SIG-M5 treated with dmso at 0.1 percent for 504 hours (cell line): ENCODE measurements at regions not wholly inside any gene's neighbourhood (a gene's known extent, or its start where the extent isn't known, plus 50 kb on each side); places are given as distances from the start of the nearest gene placed in this dataset.

Source experiments
- DNase-seq: peaks from one replicate; lab custom pipeline; 2025; ENCODE audit not compliant: unreplicated experiment; lab: John Stamatoyannopoulos, UW

- no peak for DNase-seq
These were observed 71.1 kb upstream of the SDK1 start for GRCh38 chr7:3229904-3230470.

- no peak for DNase-seq
These were observed 70.1 kb upstream of the SDK1 start for GRCh38 chr7:3230908-3231307.

- DNase-seq: no peak
These were observed 68.8 kb upstream of the SDK1 start for GRCh38 chr7:3232228-3232627.

- DNase-seq: no peak
These were observed 67.8 kb upstream of the SDK1 start for GRCh38 chr7:3233301-3233700.

- no peak for DNase-seq
These were observed 67.0 kb upstream of the SDK1 start for GRCh38 chr7:3234051-3234450.

- DNase-seq: no peak
These were observed 66.2 kb upstream of the SDK1 start for GRCh38 chr7:3234851-3235250.

- DNase-seq: no peak
These were observed 65.7 kb upstream of the SDK1 start for GRCh38 chr7:3235322-3235721.

- DNase-seq: no peak
These were observed 64.8 kb upstream of the SDK1 start for GRCh38 chr7:3236268-3236667.

GRCh38 chr7:3238525-3239210, 62.4 kb upstream of the SDK1 start:
- DNase-seq: no peak

- DNase-seq: no peak
These were observed 61.8 kb upstream of the SDK1 start for GRCh38 chr7:3239291-3239691.

- no peak for DNase-seq
These were observed 60.1 kb upstream of the SDK1 start for GRCh38 chr7:3240826-3241430.

GRCh38 chr7:3241686-3242258, 59.3 kb upstream of the SDK1 start:
- DNase-seq: no peak

- DNase-seq: no peak
These were observed 58.6 kb upstream of the SDK1 start for GRCh38 chr7:3242398-3242972.

GRCh38 chr7:3243256-3243655, 57.8 kb upstream of the SDK1 start:
- no peak for DNase-seq

- no peak for DNase-seq
These were observed 57.4 kb upstream of the SDK1 start for GRCh38 chr7:3243680-3244079.

- peak; percentile 28 for DNase-seq
These were observed 56.7 kb upstream of the SDK1 start for GRCh38 chr7:3244241-3244814.

GRCh38 chr7:3245077-3245476, 56.0 kb upstream of the SDK1 start:
- no peak for DNase-seq

GRCh38 chr7:3245721-3246120, 55.3 kb upstream of the SDK1 start:
- DNase-seq: no peak

GRCh38 chr7:3246127-3246526, 54.9 kb upstream of the SDK1 start:
- no peak for DNase-seq

GRCh38 chr7:3246651-3247050, 54.4 kb upstream of the SDK1 start:
- DNase-seq: no peak

GRCh38 chr7:3250725-3251124, 50.3 kb upstream of the SDK1 start:
- no peak for DNase-seq
